ENCODE measurements at regions not wholly inside any gene's neighbourhood (a gene's known extent, or its start where the extent isn't known, plus 50 kb on each side); places are given as distances from the start of the nearest gene placed in this dataset.

- TF ChIP-seq, protein P1, sequence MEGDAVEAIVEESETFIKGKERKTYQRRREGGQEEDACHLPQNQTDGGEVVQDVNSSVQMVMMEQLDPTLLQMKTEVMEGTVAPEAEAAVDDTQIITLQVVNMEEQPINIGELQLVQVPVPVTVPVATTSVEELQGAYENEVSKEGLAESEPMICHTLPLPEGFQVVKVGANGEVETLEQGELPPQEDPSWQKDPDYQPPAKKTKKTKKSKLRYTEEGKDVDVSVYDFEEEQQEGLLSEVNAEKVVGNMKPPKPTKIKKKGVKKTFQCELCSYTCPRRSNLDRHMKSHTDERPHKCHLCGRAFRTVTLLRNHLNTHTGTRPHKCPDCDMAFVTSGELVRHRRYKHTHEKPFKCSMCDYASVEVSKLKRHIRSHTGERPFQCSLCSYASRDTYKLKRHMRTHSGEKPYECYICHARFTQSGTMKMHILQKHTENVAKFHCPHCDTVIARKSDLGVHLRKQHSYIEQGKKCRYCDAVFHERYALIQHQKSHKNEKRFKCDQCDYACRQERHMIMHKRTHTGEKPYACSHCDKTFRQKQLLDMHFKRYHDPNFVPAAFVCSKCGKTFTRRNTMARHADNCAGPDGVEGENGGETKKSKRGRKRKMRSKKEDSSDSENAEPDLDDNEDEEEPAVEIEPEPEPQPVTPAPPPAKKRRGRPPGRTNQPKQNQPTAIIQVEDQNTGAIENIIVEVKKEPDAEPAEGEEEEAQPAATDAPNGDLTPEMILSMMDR (IDR thresholded peaks at IDR 0.05): no peak
- TF ChIP-seq ESRRA (CRISPR knock-in tag; IDR thresholded peaks at IDR 0.05; ENCODE audit: borderline replicate concordance) (no peak), JUN (CRISPR knock-in tag; IDR thresholded peaks at IDR 0.05) (no peak), ZNF121 (CRISPR knock-in tag; IDR thresholded peaks at IDR 0.05) (no peak), FOXP1 (CRISPR knock-in tag; IDR thresholded peaks at IDR 0.05; ENCODE audit: borderline replicate concordance) (no peak), NFYB (CRISPR knock-in tag; conservative IDR thresholded peaks at IDR 0.05; ENCODE audit: low read depth) (no peak), TCF7 (CRISPR knock-in tag; IDR thresholded peaks at IDR 0.05; ENCODE audit: low read depth) (no peak), ZSCAN18 (CRISPR knock-in tag; IDR thresholded peaks at IDR 0.05) (no peak), IRF2 (CRISPR knock-in tag; IDR thresholded peaks at IDR 0.05; ENCODE audit: borderline replicate concordance, low read depth) (no peak)
- TF ChIP-seq, protein P2, sequence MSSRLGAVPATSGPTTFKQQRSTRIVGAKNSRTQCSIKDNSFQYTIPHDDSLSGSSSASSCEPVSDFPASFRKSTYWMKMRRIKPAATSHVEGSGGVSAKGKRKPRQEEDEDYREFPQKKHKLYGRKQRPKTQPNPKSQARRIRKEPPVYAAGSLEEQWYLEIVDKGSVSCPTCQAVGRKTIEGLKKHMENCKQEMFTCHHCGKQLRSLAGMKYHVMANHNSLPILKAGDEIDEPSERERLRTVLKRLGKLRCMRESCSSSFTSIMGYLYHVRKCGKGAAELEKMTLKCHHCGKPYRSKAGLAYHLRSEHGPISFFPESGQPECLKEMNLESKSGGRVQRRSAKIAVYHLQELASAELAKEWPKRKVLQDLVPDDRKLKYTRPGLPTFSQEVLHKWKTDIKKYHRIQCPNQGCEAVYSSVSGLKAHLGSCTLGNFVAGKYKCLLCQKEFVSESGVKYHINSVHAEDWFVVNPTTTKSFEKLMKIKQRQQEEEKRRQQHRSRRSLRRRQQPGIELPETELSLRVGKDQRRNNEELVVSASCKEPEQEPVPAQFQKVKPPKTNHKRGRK (CRISPR knock-in tag; IDR thresholded peaks at IDR 0.05; ENCODE audit: borderline replicate concordance): no peak
- TF ChIP-seq, protein P3, sequence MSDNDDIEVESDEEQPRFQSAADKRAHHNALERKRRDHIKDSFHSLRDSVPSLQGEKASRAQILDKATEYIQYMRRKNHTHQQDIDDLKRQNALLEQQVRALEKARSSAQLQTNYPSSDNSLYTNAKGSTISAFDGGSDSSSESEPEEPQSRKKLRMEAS (CRISPR knock-in tag; IDR thresholded peaks at IDR 0.05): no peak
Observed at GRCh38 chr4:170256807-170257206, 167.1 kb upstream of the AADAT start.
